Thyroid gland (tissue), 4 donors: ENCODE measurements at regions not wholly inside any gene's neighbourhood (a gene's known extent, or its start where the extent isn't known, plus 50 kb on each side); places are given as distances from the start of the nearest gene placed in this dataset.
"Not testable (repeated sequence)": the region's sequence is repeated elsewhere in the genome, so short reads cannot be mapped to it uniquely, and the experiment has no call there.

Source experiments
- DNase-seq, 2 donors: peaks; one replicate each; pipeline ENCODE4 v3.0.0-alpha.2; 2019
- H3K27ac ChIP-seq, 3 donors: fragments of 200-600 bp; sonication (generic); 1 replicate in 2 of 3; 2 replicates in 1 of 3; pipeline ENCODE4 v1.5.1; 2016 to 2019; ENCODE audit warnings: mild to moderate bottlenecking in 1 of 3, moderate library complexity in 1 of 3
- H3K27me3 ChIP-seq: fragments of 200-600 bp; sonication (generic); one replicate; pipeline ENCODE4 v1.5.1; 2019
- H3K36me3 ChIP-seq, 2 donors: fragments of 200-600 bp; sonication (generic); one replicate each; pipeline ENCODE4 v1.5.1; 2016 to 2019
- H3K4me1 ChIP-seq, 2 donors: fragments of 200-600 bp; sonication (generic); one replicate each; pipeline ENCODE4 v1.5.1; 2017 to 2019
- H3K4me3 ChIP-seq, 3 donors: fragments of 200-600 bp; sonication (generic); replicated peaks in 1 of 3; 1 replicate in 2 of 3; 2 replicates in 1 of 3; pipeline ENCODE4 v1.5.1; 2016; ENCODE audit warnings: mild to moderate bottlenecking in 1 of 3
- H3K9me3 ChIP-seq: fragments of 200-600 bp; sonication (generic); one replicate; pipeline ENCODE4 v1.5.1; 2017
- POLR2A ChIP-seq, 2 donors: fragments of 450-650 bp; IDR thresholded peaks; one replicate each; pipeline ENCODE4 v1.6.1; 2017; ENCODE audit warnings: antibody characterized with exemption in 2 of 2, mild to moderate bottlenecking in 2 of 2, moderate library complexity in 1 of 2
- WGBS, 2 donors: methylation state at CpG; one replicate each; pipeline ENCODE4 v1.1.5; 2017; 5-methylcytosine and 5-hydroxymethylcytosine counted together
- intact Hi-C: fragments of 100-400 bp; cut with DNase I; formaldehyde crosslinking; loops from one replicate; pipeline ENCODE4 v1.15.1; 2023
- TF ChIP-seq, protein P1 (sequence below), 6 experiments: fragments of 200-600 bp in 3 of 6; fragments of 450-650 bp in 3 of 6; sonication (generic) in 3 of 6; IDR thresholded peaks; one replicate each; pipeline ENCODE4 v1.5.1; 2016 to 2019; ENCODE audit warnings: antibody characterized with exemption in 6 of 6, mild to moderate bottlenecking in 2 of 6, inconsistent platforms in 1 of 6, moderate library complexity in 1 of 6

DNA sequence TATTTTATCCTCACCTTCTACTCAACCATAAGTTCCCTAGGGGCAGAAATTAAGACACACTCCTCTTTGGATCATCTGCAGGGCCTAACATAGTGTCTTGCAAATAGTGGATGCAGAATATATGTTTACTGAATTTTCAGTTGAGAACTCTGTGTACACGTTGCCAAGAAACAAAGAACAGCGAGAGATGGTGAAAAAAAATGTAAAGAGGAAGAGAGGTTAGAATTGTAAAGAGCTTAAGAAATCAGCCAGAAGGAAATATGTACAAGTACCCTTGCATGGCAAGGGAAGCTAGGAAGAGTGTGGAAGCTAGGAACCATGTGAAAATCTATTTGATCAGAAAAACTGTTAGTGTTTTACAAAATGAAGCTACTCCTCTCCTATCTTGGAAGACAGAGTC, 431.0 kb downstream of the SMARCA1 start:
- WGBS, 2 donors: 43 to 47% methylated on average over 2 of the region's 2 CpGs
- Histone ChIP-seq H3K27ac (no peak overlapping the region), H3K9me3 (no peaks in the 10 kb centered on the region), H3K27me3 (no peaks in the 10 kb centered on the region), H3K36me3 (no peaks in the 10 kb centered on the region), H3K4me1 (no peaks in the 10 kb centered on the region), H3K4me3 (no peak overlapping the region)
- TF ChIP-seq, protein P1, sequence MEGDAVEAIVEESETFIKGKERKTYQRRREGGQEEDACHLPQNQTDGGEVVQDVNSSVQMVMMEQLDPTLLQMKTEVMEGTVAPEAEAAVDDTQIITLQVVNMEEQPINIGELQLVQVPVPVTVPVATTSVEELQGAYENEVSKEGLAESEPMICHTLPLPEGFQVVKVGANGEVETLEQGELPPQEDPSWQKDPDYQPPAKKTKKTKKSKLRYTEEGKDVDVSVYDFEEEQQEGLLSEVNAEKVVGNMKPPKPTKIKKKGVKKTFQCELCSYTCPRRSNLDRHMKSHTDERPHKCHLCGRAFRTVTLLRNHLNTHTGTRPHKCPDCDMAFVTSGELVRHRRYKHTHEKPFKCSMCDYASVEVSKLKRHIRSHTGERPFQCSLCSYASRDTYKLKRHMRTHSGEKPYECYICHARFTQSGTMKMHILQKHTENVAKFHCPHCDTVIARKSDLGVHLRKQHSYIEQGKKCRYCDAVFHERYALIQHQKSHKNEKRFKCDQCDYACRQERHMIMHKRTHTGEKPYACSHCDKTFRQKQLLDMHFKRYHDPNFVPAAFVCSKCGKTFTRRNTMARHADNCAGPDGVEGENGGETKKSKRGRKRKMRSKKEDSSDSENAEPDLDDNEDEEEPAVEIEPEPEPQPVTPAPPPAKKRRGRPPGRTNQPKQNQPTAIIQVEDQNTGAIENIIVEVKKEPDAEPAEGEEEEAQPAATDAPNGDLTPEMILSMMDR (IDR thresholded peaks at IDR 0.05): no peak
- no peak for TF ChIP-seq POLR2A (IDR thresholded peaks at IDR 0.05)
- intact Hi-C loops: no loop called here
- DNase-seq: no peak

DNA sequence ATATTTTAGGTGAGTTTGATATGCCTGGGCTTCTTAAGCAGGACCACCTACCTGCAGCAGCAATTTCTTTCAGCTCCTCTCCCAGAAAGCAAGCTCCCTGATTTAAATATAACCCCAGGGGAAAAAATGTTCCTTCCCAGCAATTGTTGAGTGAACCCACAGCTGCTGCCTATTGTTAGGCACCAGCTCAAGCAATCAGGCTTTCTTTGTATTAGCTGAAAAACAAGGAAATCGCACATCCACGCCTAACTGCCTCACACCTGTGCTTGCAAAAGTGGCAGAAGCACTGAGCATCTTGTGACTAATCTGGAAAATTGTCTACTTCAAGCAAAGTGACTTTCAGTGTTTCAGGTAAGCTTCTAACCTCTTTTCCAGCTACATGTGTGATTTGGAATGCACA, 432.2 kb downstream of the SMARCA1 start:
- WGBS, 2 donors: 42 to 62% methylated on average over 2 of the region's 2 CpGs
- intact Hi-C loops: no loop called here
- no peaks in the 10 kb centered on the region for H3K27me3 ChIP-seq
- H3K4me3 ChIP-seq: no peak overlapping the region
- TF ChIP-seq, protein P1 (IDR thresholded peaks at IDR 0.05): no peak
- no peak for TF ChIP-seq POLR2A (IDR thresholded peaks at IDR 0.05)
- no peak overlapping the region for H3K27ac ChIP-seq
- no peaks in the 10 kb centered on the region for H3K4me1 ChIP-seq
- no peaks in the 10 kb centered on the region for H3K36me3 ChIP-seq
- H3K9me3 ChIP-seq: no peaks in the 10 kb centered on the region
- no peak for DNase-seq

DNA sequence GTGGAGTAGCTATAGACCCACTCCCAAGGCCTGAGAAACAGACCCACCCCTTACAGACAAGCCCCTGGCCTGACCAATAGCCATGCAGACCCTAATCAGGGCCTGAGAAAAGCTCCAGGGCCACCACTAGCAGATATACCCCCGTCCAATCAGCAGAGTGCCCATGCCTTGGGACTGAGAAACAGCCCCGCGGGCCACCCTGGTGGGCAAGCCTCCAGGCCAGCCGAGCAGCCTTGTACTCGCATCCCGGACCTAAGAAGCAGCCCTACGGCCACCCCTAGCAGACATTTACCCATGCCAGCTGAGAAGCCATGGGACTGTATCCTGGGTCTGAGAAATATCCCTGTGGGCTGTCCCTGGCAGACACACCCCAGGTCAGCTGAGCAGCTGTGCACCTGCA, 436.5 kb downstream of the SMARCA1 start:
- no peaks in the 10 kb centered on the region for H3K4me1 ChIP-seq
- H3K27ac ChIP-seq: no peak overlapping the region
- DNase-seq: no peak
- H3K9me3 ChIP-seq: no peaks in the 10 kb centered on the region
- H3K36me3 ChIP-seq: no peaks in the 10 kb centered on the region
- intact Hi-C loops: no loop called here
- TF ChIP-seq, protein P1 (IDR thresholded peaks at IDR 0.05): no peak
- no peak for TF ChIP-seq POLR2A (IDR thresholded peaks at IDR 0.05)
- H3K4me3 ChIP-seq: no peak overlapping the region
- H3K27me3 ChIP-seq: no peaks in the 10 kb centered on the region
- 95% methylated on average over 4 of the region's 7 CpGs; no CpG with 5 or more reads in 1 of the 2 donors for WGBS, 2 donors

DNA sequence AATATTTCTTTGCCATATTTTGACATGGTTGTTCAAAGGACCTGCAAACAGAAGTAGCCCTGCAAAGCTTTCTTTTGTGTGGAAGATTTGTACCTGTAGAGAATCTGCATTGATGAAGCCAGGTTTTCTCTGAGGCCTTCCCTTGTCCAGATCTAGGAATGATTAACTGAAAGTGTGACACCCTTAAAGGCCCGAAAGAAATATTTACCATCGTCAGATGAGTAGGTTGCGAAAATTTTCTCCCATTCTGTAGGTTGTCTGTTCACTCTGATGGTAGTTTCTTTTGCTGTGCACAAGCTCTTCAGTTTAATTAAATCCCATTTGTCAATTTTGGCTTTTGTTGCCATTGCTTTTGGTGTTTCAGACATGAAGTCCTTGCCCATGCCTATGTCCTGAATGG, 439.0 kb downstream of the SMARCA1 start:
- H3K4me3 ChIP-seq, intact Hi-C loops, H3K4me1 ChIP-seq, H3K9me3 ChIP-seq, H3K27ac ChIP-seq, H3K27me3 ChIP-seq, H3K36me3 ChIP-seq, DNase-seq: not testable (repeated sequence)
- 91 to 96% methylated on average over 3 of the region's 3 CpGs for WGBS, 2 donors

DNA sequence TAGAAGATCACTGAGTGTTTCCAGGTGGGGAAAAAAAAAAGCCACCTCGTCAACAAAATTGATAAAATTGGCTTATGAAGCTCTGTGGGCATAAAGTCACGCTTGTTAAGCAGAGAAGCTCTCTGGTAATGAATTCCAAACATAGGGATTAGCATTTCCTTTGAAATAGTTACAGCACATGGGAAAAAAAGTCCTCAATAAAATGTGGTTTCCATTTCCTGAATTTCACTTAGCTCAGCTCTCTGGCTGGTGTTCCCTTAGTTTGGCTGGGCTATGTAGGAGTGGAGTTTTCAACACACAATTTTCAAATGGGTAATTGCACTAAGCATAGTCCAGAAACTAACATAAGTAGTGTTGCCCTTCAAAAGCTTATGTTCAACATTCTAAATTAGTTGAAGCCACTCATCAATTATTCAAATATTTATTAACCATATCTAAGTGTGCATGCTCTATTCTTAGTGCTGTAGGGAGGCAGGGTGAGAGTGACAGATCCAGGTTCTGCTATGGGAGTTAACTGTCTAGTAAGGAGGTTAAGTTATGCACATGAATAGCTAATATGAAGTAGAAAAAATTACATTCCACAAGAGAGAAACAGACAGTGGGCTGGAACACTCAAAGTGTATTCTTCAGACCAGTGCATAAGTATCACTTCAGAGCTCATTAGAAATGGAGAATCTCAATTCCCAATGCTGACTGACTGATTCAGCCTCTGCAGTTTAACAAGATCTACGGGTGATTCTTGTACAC, 445.7 kb downstream of the SMARCA1 start:
- H3K27me3 ChIP-seq: no peaks in the 10 kb centered on the region
- H3K9me3 ChIP-seq: no peaks in the 10 kb centered on the region
- intact Hi-C loops: no loop called here
- DNase-seq: no peak
- no peaks in the 10 kb centered on the region for H3K4me1 ChIP-seq
- WGBS, 2 donors: 33 to 34% methylated on average over 3 of the region's 3 CpGs
- H3K4me3 ChIP-seq: no peak overlapping the region
- no peaks in the 10 kb centered on the region for H3K36me3 ChIP-seq
- TF ChIP-seq POLR2A (IDR thresholded peaks at IDR 0.05): no peak
- TF ChIP-seq, protein P1 (IDR thresholded peaks at IDR 0.05): no peak
- no peak overlapping the region for H3K27ac ChIP-seq
